ENCODE measurements at regions not wholly inside any gene's neighbourhood (a gene's known extent, or its start where the extent isn't known, plus 50 kb on each side); places are given as distances from the start of the nearest gene placed in this dataset.

- DNase-seq (ENCODE audit: low read depth in 2 of 2), result no peak
- H3K4me3 ChIP-seq (replicated peaks in 1 of 2; ENCODE audit: low read depth in 2 of 2, low read length in 2 of 2), result no peak overlapping the region
- TF ChIP-seq CTCF (IDR thresholded peaks at IDR 0.05; ENCODE audit: low read depth, low read length), result no peak
Observed at GRCh38 chr6:78398292-78398691, 469.1 kb upstream of the IRAK1BP1 start.

DNA sequence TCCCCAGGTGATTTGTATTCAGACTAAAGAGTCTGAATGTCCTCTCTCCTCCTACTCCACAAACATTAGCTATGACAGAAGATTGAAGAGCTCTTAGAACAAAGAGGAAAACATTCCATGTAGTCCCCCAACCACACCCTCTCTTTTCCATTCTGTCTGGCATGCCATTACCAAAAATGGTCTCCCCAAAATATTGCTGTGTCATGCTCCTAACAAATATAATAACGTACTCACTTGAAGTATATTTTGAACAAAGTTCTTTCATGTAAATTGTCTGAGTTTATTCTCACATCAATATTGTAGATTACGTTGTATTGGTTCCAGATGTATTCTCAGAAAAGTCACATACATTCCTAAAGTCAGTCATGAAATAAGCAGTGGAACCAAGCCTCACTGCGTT lies 467.3 kb upstream of the IRAK1BP1 start:
- DNase-seq (ENCODE audit: low read depth in 2 of 2), result no peak
- TF ChIP-seq CTCF (IDR thresholded peaks at IDR 0.05; ENCODE audit: low read depth, low read length), result no peak
- H3K4me3 ChIP-seq (replicated peaks in 1 of 2; ENCODE audit: low read depth in 2 of 2, low read length in 2 of 2), result no peak overlapping the region

DNA sequence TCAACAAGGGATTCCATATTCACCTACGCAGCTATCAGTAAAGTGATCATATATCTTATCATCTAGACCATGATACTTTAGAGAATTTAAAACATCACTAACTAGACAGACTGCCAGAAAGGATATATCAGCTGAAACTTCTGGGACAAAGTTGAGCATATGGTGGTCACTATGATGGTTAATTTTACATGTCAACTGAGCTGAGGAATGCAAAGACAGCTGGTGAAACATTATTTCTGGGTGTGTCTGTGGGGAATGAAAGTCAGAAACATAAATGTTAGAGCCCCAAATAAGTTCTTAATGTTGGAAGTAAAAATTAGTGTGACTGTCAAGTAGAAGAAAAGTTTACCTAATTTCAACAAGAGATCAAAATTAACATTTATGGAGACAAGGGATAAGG lies 440.0 kb upstream of the IRAK1BP1 start:
- no peak for TF ChIP-seq CTCF (IDR thresholded peaks at IDR 0.05; ENCODE audit: low read depth, low read length)
- H3K4me3 ChIP-seq (replicated peaks in 1 of 2; ENCODE audit: low read depth in 2 of 2, low read length in 2 of 2), result no peak overlapping the region

GRCh38 chr6:78430521-78430920 lies 436.8 kb upstream of the IRAK1BP1 start:
- no peak overlapping the region for H3K4me3 ChIP-seq (replicated peaks in 1 of 2; ENCODE audit: low read depth in 2 of 2, low read length in 2 of 2)
- no peak for DNase-seq (ENCODE audit: low read depth in 2 of 2)
- no peak for TF ChIP-seq CTCF (IDR thresholded peaks at IDR 0.05; ENCODE audit: low read depth, low read length)

More for the DNA sequence above, 440.0 kb upstream of the IRAK1BP1 start:
- DNase-seq (ENCODE audit: low read depth in 2 of 2), result no peak

DNA sequence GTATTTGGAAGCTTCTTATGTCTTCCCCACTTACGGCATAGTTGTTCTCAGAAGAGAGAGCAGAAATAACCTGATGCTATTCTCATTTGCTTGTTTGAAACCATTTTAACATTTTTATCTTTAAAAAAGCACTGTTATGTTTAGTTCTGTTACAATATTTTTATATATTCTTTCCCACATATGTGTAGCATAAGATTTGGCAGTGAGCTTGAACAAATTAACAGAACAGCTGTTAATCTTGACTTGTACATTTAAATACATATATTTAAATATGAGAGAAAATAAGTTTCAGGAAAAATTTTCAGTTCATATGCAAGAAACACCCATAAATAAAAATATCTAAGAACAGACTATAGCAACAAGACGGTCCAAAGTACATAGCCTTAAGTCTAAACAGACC lies 431.7 kb upstream of the IRAK1BP1 start:
- no peak for TF ChIP-seq CTCF (IDR thresholded peaks at IDR 0.05; ENCODE audit: low read depth, low read length)
- DNase-seq (ENCODE audit: low read depth in 2 of 2), result no peak
- H3K4me3 ChIP-seq (replicated peaks in 1 of 2; ENCODE audit: low read depth in 2 of 2, low read length in 2 of 2), result no peak overlapping the region

DNA sequence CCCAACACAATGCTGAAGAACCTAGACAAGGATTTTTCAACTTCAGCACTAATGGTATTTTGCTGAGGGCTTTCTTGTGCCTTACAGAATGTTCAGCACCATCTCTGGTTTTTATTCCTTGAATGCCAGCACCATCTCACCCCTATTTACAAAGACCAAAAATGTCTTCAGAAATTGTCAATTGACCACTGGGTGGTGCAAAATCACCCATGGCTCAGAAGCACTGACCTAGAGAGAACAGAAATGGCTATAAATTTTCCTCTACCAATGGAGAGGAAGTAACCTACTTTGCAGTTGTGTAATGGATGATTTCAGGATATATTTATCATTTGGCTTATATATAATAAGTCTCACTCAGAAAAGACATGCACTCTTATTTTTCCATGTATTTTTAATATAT lies 431.0 kb upstream of the IRAK1BP1 start:
- DNase-seq (ENCODE audit: low read depth in 2 of 2), result peak; percentile 25 to 70
- H3K4me3 ChIP-seq (replicated peaks in 1 of 2; ENCODE audit: low read depth in 2 of 2, low read length in 2 of 2), result no peak overlapping the region
- TF ChIP-seq CTCF (IDR thresholded peaks at IDR 0.05; ENCODE audit: low read depth, low read length), result peak; percentile 46

DNA sequence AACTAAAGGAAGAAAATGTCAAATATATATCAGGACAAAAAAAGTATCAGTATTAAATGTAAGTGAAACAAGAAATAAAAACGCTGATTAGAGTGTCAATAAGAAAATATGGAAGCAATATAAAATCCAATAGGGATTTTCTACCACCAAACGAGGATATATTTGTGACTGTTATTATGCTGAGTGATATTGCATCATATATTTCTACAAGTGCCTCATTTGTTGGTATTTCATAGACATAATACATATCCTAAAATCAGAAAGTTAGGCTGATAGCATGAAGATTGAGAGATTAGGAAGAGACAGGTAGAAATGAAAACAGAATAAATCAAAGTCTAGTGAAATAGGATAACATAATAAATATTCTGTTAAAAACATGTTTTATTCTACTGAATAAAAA lies 429.2 kb upstream of the IRAK1BP1 start:
- no peak overlapping the region for H3K4me3 ChIP-seq (replicated peaks in 1 of 2; ENCODE audit: low read depth in 2 of 2, low read length in 2 of 2)
- no peak for TF ChIP-seq CTCF (IDR thresholded peaks at IDR 0.05; ENCODE audit: low read depth, low read length)
- DNase-seq (ENCODE audit: low read depth in 2 of 2), result no peak

Data from cardiac fibroblast (primary cell).